ENCODE measurements at regions not wholly inside any gene's neighbourhood (a gene's known extent, or its start where the extent isn't known, plus 50 kb on each side); places are given as distances from the start of the nearest gene placed in this dataset.

DNA sequence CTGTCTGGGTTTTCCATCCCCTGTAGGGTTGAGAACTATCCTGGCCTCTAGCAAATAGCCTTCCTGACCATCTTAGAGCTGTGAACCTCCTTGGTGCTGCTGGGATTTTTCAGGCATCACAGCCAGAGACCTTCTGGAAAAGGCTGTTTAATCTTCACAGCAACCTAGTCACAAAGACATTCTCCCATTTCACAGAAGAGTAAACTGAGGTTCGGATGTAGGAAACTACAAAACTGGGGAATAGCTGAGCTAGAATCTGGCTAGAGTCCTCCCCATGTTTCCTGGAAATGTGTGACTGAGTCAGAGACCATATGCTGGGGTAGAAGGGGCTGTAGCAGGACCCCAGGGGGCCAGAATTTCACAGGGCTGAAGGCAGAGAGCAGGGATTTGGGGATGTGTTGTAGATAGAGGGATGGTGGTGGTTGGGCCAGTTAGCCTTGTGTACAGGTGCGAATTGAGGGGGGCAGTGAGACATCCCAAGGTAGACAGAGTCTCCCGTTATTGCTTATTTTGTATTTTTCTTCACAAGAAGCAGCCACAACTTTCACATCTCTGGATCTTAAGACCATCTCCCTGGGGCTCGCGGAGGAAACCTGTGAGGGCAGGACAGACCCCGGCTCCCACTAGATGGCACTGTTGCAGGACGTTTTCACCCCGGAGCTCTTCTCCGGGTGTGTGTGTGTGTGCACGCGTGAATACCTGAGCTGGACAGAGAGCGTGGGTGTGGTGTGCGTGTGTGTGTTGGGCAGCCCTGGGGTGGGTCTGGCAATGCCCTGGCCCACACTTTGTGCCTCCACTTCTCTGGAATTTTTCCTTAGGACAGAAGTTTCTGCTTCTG lies 66.9 kb upstream of the PRR23C start:
- H3K4me1 ChIP-seq (ENCODE audit: insufficient read depth, low read length, poor library complexity, severe bottlenecking), result no peaks in the 10 kb centered on the region
- ChIA-PET POLR2A (ENCODE audit: low non-redundant PET) (no interaction called here), CTCF (interaction anchor here (0.7 to 2.6 kb wide), 6 partner anchors 50 to 218 kb away, joined by 3 to 18 read pairs (median 4); no protein-coding TSS in a partner anchor)
- H3K27me3 ChIP-seq (replicated peaks; ENCODE audit: insufficient read depth, low read depth, low read length, poor library complexity), result peaks cover 5% of the 10 kb centered on the region
- no peak overlapping the region for H3K27ac ChIP-seq (ENCODE audit: low read depth, low read length, poor library complexity, severe bottlenecking)
- TF ChIP-seq EZH2 (IDR thresholded peaks at IDR 0.05; ENCODE audit: borderline replicate concordance, low read depth, low read length, poor library complexity, severe bottlenecking), result no peak
- TF ChIP-seq, protein P1, sequence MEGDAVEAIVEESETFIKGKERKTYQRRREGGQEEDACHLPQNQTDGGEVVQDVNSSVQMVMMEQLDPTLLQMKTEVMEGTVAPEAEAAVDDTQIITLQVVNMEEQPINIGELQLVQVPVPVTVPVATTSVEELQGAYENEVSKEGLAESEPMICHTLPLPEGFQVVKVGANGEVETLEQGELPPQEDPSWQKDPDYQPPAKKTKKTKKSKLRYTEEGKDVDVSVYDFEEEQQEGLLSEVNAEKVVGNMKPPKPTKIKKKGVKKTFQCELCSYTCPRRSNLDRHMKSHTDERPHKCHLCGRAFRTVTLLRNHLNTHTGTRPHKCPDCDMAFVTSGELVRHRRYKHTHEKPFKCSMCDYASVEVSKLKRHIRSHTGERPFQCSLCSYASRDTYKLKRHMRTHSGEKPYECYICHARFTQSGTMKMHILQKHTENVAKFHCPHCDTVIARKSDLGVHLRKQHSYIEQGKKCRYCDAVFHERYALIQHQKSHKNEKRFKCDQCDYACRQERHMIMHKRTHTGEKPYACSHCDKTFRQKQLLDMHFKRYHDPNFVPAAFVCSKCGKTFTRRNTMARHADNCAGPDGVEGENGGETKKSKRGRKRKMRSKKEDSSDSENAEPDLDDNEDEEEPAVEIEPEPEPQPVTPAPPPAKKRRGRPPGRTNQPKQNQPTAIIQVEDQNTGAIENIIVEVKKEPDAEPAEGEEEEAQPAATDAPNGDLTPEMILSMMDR (conservative IDR thresholded peaks at IDR 0.05; ENCODE audit: low read depth, low read length), result peak; percentile 82
- no peaks in the 10 kb centered on the region for H3K36me3 ChIP-seq (ENCODE audit: insufficient read depth, low read length, poor library complexity, severe bottlenecking)
- peak; percentile 60 for DNase-seq (ENCODE audit: low spot score)
- BruUV-seq (replicated peaks), result no TSS peak
- H3K9me3 ChIP-seq (ENCODE audit: low read depth, low read length, poor library complexity, severe bottlenecking), result no peaks in the 10 kb centered on the region
- no peak overlapping the region for H3K4me3 ChIP-seq (ENCODE audit: low read depth, low read length, poor library complexity, severe bottlenecking)
- intact Hi-C loops (cut with micrococcal nuclease; ENCODE audit: unreplicated experiment), result loop anchor here (2.0 kb wide), 1 partner anchor 217 kb away; no protein-coding TSS in a partner anchor

DNA sequence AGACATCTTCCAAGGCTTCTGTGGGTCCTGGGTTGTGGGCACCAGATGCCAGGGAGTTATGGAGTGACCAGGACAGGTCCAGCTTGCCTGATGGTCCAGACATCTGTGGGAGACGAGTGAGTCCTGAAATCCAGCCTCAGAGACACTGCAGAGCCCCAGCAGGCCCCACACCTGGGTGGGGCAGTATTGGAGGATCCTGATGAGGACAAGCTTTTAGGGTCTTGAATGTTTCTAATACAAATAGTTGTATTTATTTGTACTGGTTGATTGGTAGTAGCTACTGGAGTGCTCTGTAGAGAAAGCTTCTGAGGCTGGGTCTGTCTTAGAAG lies 67.5 kb upstream of the PRR23C start:
- Histone ChIP-seq H3K4me3 (ENCODE audit: low read depth, low read length, poor library complexity, severe bottlenecking) (no peak overlapping the region), H3K4me1 (ENCODE audit: insufficient read depth, low read length, poor library complexity, severe bottlenecking) (no peaks in the 10 kb centered on the region), H3K27me3 (replicated peaks; ENCODE audit: insufficient read depth, low read depth, low read length, poor library complexity) (no peaks in the 10 kb centered on the region), H3K36me3 (ENCODE audit: insufficient read depth, low read length, poor library complexity, severe bottlenecking) (no peaks in the 10 kb centered on the region), H3K9me3 (ENCODE audit: low read depth, low read length, poor library complexity, severe bottlenecking) (no peaks in the 10 kb centered on the region), H3K27ac (ENCODE audit: low read depth, low read length, poor library complexity, severe bottlenecking) (no peak overlapping the region)
- DNase-seq (ENCODE audit: low spot score), result no peak
- ChIA-PET POLR2A (ENCODE audit: low non-redundant PET) (no interaction called here), CTCF (interaction anchor here (0.8 to 2.6 kb wide), 5 partner anchors 51 to 218 kb away, joined by 3 to 18 read pairs (median 3); no protein-coding TSS in a partner anchor)
- intact Hi-C loops (cut with micrococcal nuclease; ENCODE audit: unreplicated experiment), result no loop called here
- no peak for TF ChIP-seq EZH2 (IDR thresholded peaks at IDR 0.05; ENCODE audit: borderline replicate concordance, low read depth, low read length, poor library complexity, severe bottlenecking)
- TF ChIP-seq, protein P1 (conservative IDR thresholded peaks at IDR 0.05; ENCODE audit: low read depth, low read length), result no peak
- BruUV-seq (replicated peaks), result no TSS peak

DNA sequence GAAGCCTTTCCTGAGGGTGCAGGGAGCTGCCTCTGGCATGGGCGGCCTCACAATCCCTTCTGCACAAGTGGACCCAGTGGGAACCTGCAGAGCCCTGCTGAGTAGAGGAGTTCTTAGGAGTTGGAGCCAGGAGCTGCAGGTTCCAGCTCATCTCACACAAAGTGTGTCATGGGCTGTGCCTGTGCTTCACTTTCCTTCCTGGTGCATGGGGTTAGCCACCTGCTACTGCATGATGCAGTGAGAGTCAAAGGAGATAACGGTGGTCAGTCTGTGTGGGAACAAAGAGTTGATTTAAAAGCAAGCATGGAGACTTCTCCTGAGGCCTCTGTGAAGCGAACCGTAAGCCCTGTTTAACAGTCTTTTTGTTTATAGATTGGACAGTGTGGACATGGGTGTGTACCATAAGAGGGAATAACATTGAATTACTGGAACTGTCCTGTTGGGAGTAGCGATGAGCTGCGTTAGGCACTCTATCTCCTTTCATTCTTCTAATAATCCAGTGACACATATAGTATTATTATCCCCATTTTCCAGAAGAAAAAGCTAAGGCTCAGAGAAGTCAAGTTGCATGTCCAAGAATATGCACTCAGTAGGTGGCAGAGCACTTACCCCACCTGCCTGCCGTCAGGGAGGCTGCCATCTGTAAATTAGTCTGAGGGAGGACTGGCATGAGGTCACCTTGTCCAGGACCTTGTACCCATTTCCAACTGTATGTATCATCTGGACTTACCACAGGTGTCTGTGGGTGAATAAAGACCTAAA lies 68.7 kb upstream of the PRR23C start:
- no peak overlapping the region for H3K27ac ChIP-seq (ENCODE audit: low read depth, low read length, poor library complexity, severe bottlenecking)
- POLR2A ChIA-PET (ENCODE audit: low non-redundant PET), result no interaction called here
- no TSS peak for BruUV-seq (replicated peaks)
- TF ChIP-seq, protein P1 (conservative IDR thresholded peaks at IDR 0.05; ENCODE audit: low read depth, low read length), result no peak
- H3K4me1 ChIP-seq (ENCODE audit: insufficient read depth, low read length, poor library complexity, severe bottlenecking), result no peaks in the 10 kb centered on the region
- no peaks in the 10 kb centered on the region for H3K27me3 ChIP-seq (replicated peaks; ENCODE audit: insufficient read depth, low read depth, low read length, poor library complexity)
- H3K36me3 ChIP-seq (ENCODE audit: insufficient read depth, low read length, poor library complexity, severe bottlenecking), result no peaks in the 10 kb centered on the region
- CTCF ChIA-PET, result interaction anchor here (0.8 to 2.6 kb wide), 2 partner anchors 21 to 215 kb away, joined by 3 to 18 read pairs; no protein-coding TSS in a partner anchor
- H3K4me3 ChIP-seq (ENCODE audit: low read depth, low read length, poor library complexity, severe bottlenecking), result no peak overlapping the region
- H3K9me3 ChIP-seq (ENCODE audit: low read depth, low read length, poor library complexity, severe bottlenecking), result no peaks in the 10 kb centered on the region
- DNase-seq (ENCODE audit: low spot score), result no peak
- intact Hi-C loops (cut with micrococcal nuclease; ENCODE audit: unreplicated experiment), result no loop called here

Measured in A673 (cell line).